PC-3 (cell line): ENCODE measurements at regions not wholly inside any gene's neighbourhood (a gene's known extent, or its start where the extent isn't known, plus 50 kb on each side); places are given as distances from the start of the nearest gene placed in this dataset.
A peak's percentile ranks its signal among the peaks of the same experiment; 100 is the strongest.

Experiments used
- ATAC-seq: fragments of 200-7000 bp; cut with Tn5 transposase; 2 replicates; pipeline ENCODE4 v1.9.1; 2020; ENCODE audit warnings: mild to moderate bottlenecking, moderate library complexity
- BruUV-seq: library from RNA; stranded (reverse); fragments of 400-500 nt; replicated peaks from 2 replicates; lab custom pipeline; 2021; lab: Mats Ljungman, UMichigan
- CTCF ChIA-PET: fragments of 300-600 bp; sonication (Branson Sonifier 250); formaldehyde crosslinking; loops from one replicate; lab custom pipeline; 2022; ENCODE audit warnings: antibody characterized with exemption; lab: Charles Lee
- POLR2A ChIA-PET: fragments of 300-600 bp; sonication (Branson Sonifier 250); formaldehyde crosslinking; loops from one replicate; lab custom pipeline; 2022; ENCODE audit warnings: antibody characterized with exemption; ENCODE audit not compliant: unreplicated experiment; lab: Charles Lee
- DNase-seq: peaks from one replicate; pipeline ENCODE4 v3.0.0-alpha.2; 2015
- H2AFZ ChIP-seq: fragments of 300-600 bp; sonication (generic); 2 replicates; pipeline ENCODE4 v1.6.0; 2016; ENCODE audit warnings: antibody characterized with exemption, low read length
- H3F3A ChIP-seq: fragments of 300-600 bp; sonication (generic); one replicate; pipeline ENCODE4 v1.6.0; 2017; ENCODE audit warnings: antibody characterized with exemption, low read length, control low read depth, mild to moderate bottlenecking; ENCODE audit not compliant: unreplicated experiment
- H3K27ac ChIP-seq: fragments of 300-600 bp; sonication (generic); 2 replicates; pipeline ENCODE4 v1.5.1; 2016; ENCODE audit warnings: mild to moderate bottlenecking, low read length
- H3K27me3 ChIP-seq: fragments of 300-600 bp; sonication (generic); 2 replicates; pipeline ENCODE4 v1.6.1; 2016; ENCODE audit warnings: low read length, mixed read lengths
- H3K36me3 ChIP-seq: fragments of 300-600 bp; sonication (generic); 2 replicates; pipeline ENCODE4 v1.6.1; 2016; ENCODE audit warnings: low read depth, mixed run types, low read length, mixed read lengths
- H3K4me1 ChIP-seq: fragments of 300-600 bp; sonication (generic); 2 replicates; pipeline ENCODE4 v1.5.1; 2016; ENCODE audit warnings: low read length; ENCODE audit not compliant: insufficient read depth
- H3K4me2 ChIP-seq: fragments of 300-600 bp; sonication (generic); 2 replicates; pipeline ENCODE4 v1.6.0; 2016; ENCODE audit warnings: low read length
- H3K4me3 ChIP-seq: fragments of 300-600 bp; sonication (generic); 2 replicates; pipeline ENCODE4 v1.5.1; 2016; ENCODE audit warnings: mild to moderate bottlenecking, low read length, mixed read lengths
- H3K79me2 ChIP-seq: fragments of 300-600 bp; sonication (generic); 2 replicates; pipeline ENCODE4 v1.6.1; 2017; ENCODE audit warnings: low read length, mixed read lengths
- H3K9ac ChIP-seq: fragments of 300-600 bp; sonication (generic); 2 replicates; pipeline ENCODE4 v1.6.0; 2016; ENCODE audit warnings: mild to moderate bottlenecking, low read length
- H3K9me2 ChIP-seq: fragments of 300-600 bp; sonication (generic); replicated peaks from 2 replicates; pipeline ENCODE4 v1.6.1; 2016; ENCODE audit warnings: mixed run types, low read length, mixed read lengths
- H3K9me3 ChIP-seq: fragments of 300-600 bp; sonication (generic); 2 replicates; pipeline ENCODE4 v1.6.1; 2016; ENCODE audit warnings: low read length, mixed read lengths
- H4K20me1 ChIP-seq: fragments of 300-600 bp; sonication (generic); 2 replicates; pipeline ENCODE4 v1.6.1; 2016; ENCODE audit warnings: low read length, mixed read lengths
- EZH2 ChIP-seq: fragments of 300-600 bp; sonication (generic); IDR thresholded peaks from one replicate; pipeline ENCODE4 v1.6.1; 2017; ENCODE audit warnings: antibody characterized with exemption, mild to moderate bottlenecking, low read length; ENCODE audit not compliant: unreplicated experiment
- EZH2phosphoT487 ChIP-seq: fragments of 300-600 bp; sonication (generic); IDR thresholded peaks from 2 replicates; pipeline ENCODE4 v1.6.1; 2018; ENCODE audit warnings: mild to moderate bottlenecking, antibody characterized with exemption, low read length, borderline replicate concordance
- intact Hi-C: fragments of 100-400 bp; cut with micrococcal nuclease; formaldehyde crosslinking; loops from 2 replicates; pipeline ENCODE4 v1.9.0; 2023
- TF ChIP-seq, protein P1 (sequence below): fragments of 300-600 bp; sonication (generic); conservative IDR thresholded peaks from 2 replicates; pipeline ENCODE4 v1.5.1; 2017; ENCODE audit warnings: antibody characterized with exemption, low read depth, mild to moderate bottlenecking, low read length

- Histone ChIP-seq H3K4me2 (no peak overlapping the region), H3K4me1 (0 out of 2 replicates have a peak, but pooled peaks cover 5% of the 10 kb centered on the region), H3K79me2 (no peaks in the 10 kb centered on the region), H4K20me1 (no peaks in the 10 kb centered on the region), H3K27ac (no peak overlapping the region), H3K4me3 (no peak overlapping the region), H3K36me3 (no peaks in the 10 kb centered on the region), H3K9me3 (peaks cover 11% of the 10 kb centered on the region), H3F3A (no peaks in the 10 kb centered on the region), H3K9ac (no peak overlapping the region), H3K9me2 (no peaks in the 10 kb centered on the region), H2AFZ (no peak overlapping the region), H3K27me3 (0 out of 2 replicates have a peak, but pooled peaks cover 4% of the 10 kb centered on the region)
- DNase-seq (peak; percentile 31), ATAC-seq (peak; percentile 59)
- TF ChIP-seq EZH2 (no peak), EZH2phosphoT487 (no peak)
- TF ChIP-seq, protein P1, sequence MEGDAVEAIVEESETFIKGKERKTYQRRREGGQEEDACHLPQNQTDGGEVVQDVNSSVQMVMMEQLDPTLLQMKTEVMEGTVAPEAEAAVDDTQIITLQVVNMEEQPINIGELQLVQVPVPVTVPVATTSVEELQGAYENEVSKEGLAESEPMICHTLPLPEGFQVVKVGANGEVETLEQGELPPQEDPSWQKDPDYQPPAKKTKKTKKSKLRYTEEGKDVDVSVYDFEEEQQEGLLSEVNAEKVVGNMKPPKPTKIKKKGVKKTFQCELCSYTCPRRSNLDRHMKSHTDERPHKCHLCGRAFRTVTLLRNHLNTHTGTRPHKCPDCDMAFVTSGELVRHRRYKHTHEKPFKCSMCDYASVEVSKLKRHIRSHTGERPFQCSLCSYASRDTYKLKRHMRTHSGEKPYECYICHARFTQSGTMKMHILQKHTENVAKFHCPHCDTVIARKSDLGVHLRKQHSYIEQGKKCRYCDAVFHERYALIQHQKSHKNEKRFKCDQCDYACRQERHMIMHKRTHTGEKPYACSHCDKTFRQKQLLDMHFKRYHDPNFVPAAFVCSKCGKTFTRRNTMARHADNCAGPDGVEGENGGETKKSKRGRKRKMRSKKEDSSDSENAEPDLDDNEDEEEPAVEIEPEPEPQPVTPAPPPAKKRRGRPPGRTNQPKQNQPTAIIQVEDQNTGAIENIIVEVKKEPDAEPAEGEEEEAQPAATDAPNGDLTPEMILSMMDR: no peak
- intact Hi-C loops: no loop called here
- no TSS peak for BruUV-seq
- POLR2A ChIA-PET: no interaction called here
- CTCF ChIA-PET: no interaction called here
These were observed 143.8 kb upstream of the RARB start for GRCh38 chr3:25284249-25284648.

GRCh38 chr3:25287291-25287884, 140.7 kb upstream of the RARB start:
- Histone ChIP-seq H2AFZ (no peak overlapping the region), H3K36me3 (no peaks in the 10 kb centered on the region), H3K79me2 (no peaks in the 10 kb centered on the region), H3K4me2 (no peak overlapping the region), H3K27me3 (0 out of 2 replicates have a peak, but pooled peaks cover 4% of the 10 kb centered on the region), H3K9me3 (peaks cover 11% of the 10 kb centered on the region), H3K9me2 (no peaks in the 10 kb centered on the region), H3K27ac (no peak overlapping the region), H3F3A (no peaks in the 10 kb centered on the region), H3K4me3 (no peak overlapping the region), H3K4me1 (0 out of 2 replicates have a peak, but pooled peaks cover 5% of the 10 kb centered on the region), H3K9ac (no peak overlapping the region), H4K20me1 (no peaks in the 10 kb centered on the region)
- ChIA-PET POLR2A (no interaction called here), CTCF (no interaction called here)
- intact Hi-C loops: no loop called here
- no peak for TF ChIP-seq EZH2phosphoT487
- TF ChIP-seq EZH2: no peak
- TF ChIP-seq, protein P1: no peak
- ATAC-seq: no peak
- no peak for DNase-seq
- no TSS peak for BruUV-seq

DNA sequence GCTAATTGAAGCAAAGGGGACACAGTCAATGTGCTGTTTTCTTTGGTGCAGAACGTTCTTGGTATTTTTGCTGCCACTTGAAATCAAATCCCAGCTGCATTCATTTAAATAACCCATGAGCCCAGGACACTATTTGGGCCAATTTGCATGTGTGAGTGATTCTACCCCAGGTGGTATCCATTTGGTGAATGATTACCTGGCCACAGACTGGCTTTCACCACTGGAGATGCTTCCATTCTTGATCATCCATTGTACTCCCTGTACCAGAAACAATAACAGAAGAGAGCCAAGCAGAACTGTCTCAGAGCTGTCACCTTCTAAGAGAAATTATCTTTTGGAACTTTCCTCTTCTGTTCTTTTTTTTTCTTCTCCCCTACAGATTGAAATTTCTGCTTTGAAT, 139.7 kb upstream of the RARB start:
- Histone ChIP-seq H3F3A (no peaks in the 10 kb centered on the region), H3K4me2 (no peak overlapping the region), H3K9ac (no peak overlapping the region), H3K27me3 (0 out of 2 replicates have a peak, but pooled peaks cover 4% of the 10 kb centered on the region), H3K9me3 (peaks cover 11% of the 10 kb centered on the region), H2AFZ (no peak overlapping the region), H3K4me3 (no peak overlapping the region), H3K79me2 (no peaks in the 10 kb centered on the region), H3K36me3 (no peaks in the 10 kb centered on the region), H4K20me1 (no peaks in the 10 kb centered on the region), H3K9me2 (no peaks in the 10 kb centered on the region), H3K27ac (no peak overlapping the region), H3K4me1 (0 out of 2 replicates have a peak, but pooled peaks cover 5% of the 10 kb centered on the region)
- BruUV-seq: no TSS peak
- DNase-seq (no peak), ATAC-seq (no peak)
- intact Hi-C loops: no loop called here
- POLR2A ChIA-PET: no interaction called here
- CTCF ChIA-PET: no interaction called here
- TF ChIP-seq EZH2phosphoT487 (no peak), EZH2 (no peak)
- TF ChIP-seq, protein P1: no peak
